ENCODE measurements at regions not wholly inside any gene's neighbourhood (a gene's known extent, or its start where the extent isn't known, plus 50 kb on each side); places are given as distances from the start of the nearest gene placed in this dataset.

DNA sequence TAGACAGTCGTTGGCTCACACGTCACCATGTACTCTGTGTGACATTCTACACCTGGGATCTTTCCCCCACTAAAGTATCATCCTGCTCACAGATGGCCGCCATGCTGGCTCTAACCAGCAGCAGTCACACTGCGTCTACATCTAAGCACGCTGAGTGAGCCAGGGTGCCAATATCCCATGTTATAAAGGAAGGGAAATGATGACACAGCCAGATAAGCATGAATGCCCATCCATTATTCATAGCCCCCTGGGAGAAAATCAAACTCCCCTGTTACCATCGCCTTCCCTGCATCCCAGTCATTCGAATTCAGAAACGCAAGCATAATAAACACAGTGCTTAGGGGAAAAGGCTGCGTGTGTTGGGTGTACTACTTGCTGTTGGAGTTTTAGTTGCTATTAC, 698.2 kb upstream of the AUTS2 start:
- no peaks in the 10 kb centered on the region for H3K4me1 Mint-ChIP-seq (ENCODE audit: unreplicated experiment)
- H3K27me3 Mint-ChIP-seq (ENCODE audit: unreplicated experiment): peaks cover 1% of the 10 kb centered on the region
- H3K4me3 Mint-ChIP-seq (ENCODE audit: unreplicated experiment): no peak overlapping the region
- H3K27ac Mint-ChIP-seq (ENCODE audit: unreplicated experiment): no peak overlapping the region
- TF ChIP-seq, protein P1, sequence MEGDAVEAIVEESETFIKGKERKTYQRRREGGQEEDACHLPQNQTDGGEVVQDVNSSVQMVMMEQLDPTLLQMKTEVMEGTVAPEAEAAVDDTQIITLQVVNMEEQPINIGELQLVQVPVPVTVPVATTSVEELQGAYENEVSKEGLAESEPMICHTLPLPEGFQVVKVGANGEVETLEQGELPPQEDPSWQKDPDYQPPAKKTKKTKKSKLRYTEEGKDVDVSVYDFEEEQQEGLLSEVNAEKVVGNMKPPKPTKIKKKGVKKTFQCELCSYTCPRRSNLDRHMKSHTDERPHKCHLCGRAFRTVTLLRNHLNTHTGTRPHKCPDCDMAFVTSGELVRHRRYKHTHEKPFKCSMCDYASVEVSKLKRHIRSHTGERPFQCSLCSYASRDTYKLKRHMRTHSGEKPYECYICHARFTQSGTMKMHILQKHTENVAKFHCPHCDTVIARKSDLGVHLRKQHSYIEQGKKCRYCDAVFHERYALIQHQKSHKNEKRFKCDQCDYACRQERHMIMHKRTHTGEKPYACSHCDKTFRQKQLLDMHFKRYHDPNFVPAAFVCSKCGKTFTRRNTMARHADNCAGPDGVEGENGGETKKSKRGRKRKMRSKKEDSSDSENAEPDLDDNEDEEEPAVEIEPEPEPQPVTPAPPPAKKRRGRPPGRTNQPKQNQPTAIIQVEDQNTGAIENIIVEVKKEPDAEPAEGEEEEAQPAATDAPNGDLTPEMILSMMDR (IDR thresholded peaks at IDR 0.05; ENCODE audit: unreplicated experiment): no peak
- H3K36me3 Mint-ChIP-seq (ENCODE audit: low read depth, unreplicated experiment): peaks cover 7% of the 10 kb centered on the region
- H3K9me3 Mint-ChIP-seq (ENCODE audit: unreplicated experiment): peaks cover 33% of the 10 kb centered on the region
- DNase-seq (ENCODE audit: low spot score): no peak

DNA sequence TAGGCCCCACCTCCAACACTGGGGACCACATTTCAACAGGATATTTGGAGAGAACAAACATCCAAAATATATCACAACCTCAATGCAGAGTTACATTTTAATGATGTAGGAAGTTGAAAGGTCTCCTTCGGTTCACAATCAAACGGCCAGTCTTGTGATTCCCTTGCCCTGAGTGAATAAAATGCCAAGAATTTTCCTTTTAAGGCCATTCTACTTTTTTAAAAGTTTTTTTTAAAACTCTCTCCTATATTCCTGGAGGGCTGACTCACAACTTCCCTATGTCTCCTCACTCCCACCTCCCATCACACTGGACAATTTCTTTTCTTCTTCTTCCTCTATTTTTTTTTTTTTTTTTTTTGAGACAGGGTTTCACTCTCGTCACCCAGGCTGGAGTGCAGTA, 693.6 kb upstream of the AUTS2 start:
- Mint-ChIP-seq H3K4me1 (ENCODE audit: unreplicated experiment) (no peaks in the 10 kb centered on the region), H3K4me3 (ENCODE audit: unreplicated experiment) (no peak overlapping the region), H3K9me3 (ENCODE audit: unreplicated experiment) (peaks cover 35% of the 10 kb centered on the region), H3K27me3 (ENCODE audit: unreplicated experiment) (peaks cover 4% of the 10 kb centered on the region), H3K27ac (ENCODE audit: unreplicated experiment) (no peak overlapping the region), H3K36me3 (ENCODE audit: low read depth, unreplicated experiment) (peaks cover 4% of the 10 kb centered on the region)
- TF ChIP-seq, protein P1 (IDR thresholded peaks at IDR 0.05; ENCODE audit: unreplicated experiment): no peak
- no peak for DNase-seq (ENCODE audit: low spot score)

DNA sequence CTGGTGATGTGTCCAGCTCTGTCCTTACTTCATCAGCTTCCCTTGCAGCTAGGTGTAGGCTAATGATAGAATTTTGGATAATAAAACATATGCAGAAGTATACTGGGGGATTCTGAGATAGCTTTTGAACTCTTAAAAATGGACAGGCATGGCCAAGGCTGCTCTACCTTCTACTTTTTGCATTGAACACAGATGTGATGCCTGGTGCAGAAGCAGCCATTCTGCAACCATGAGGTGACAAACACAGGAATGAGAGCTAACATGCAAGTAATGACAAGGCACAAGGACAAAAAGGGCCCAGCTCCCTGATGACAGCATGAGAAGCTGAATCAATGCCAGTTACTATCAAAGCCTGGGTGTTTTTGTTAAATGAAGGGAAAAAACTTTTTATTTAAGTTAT, 686.5 kb upstream of the AUTS2 start:
- peaks cover 34% of the 10 kb centered on the region for H3K9me3 Mint-ChIP-seq (ENCODE audit: unreplicated experiment)
- no peak overlapping the region for H3K4me3 Mint-ChIP-seq (ENCODE audit: unreplicated experiment)
- no peak for DNase-seq (ENCODE audit: low spot score)
- peaks cover 4% of the 10 kb centered on the region for H3K27me3 Mint-ChIP-seq (ENCODE audit: unreplicated experiment)
- no peaks in the 10 kb centered on the region for H3K4me1 Mint-ChIP-seq (ENCODE audit: unreplicated experiment)
- H3K36me3 Mint-ChIP-seq (ENCODE audit: low read depth, unreplicated experiment): peaks cover 4% of the 10 kb centered on the region
- TF ChIP-seq, protein P1 (IDR thresholded peaks at IDR 0.05; ENCODE audit: unreplicated experiment): no peak
- no peak overlapping the region for H3K27ac Mint-ChIP-seq (ENCODE audit: unreplicated experiment)

DNA sequence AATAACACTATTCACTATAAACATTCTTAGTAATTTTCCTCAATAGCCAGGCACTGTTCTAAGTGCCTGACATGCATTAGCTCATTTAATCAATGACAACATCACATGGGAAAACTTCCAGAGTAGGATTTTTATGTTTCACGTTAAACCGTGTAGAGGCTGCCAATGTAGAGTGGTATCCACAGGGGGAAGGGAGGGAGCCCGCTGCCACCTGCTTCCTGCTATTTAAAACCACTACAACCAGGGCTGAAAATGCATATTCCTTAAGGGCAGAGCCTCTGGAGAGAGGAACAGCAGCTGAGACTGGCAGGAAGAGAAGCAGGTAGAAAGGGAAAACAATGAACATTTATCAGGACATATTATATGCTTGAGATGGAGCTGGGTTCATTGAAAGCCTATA, 684.3 kb upstream of the AUTS2 start:
- no peak overlapping the region for H3K27ac Mint-ChIP-seq (ENCODE audit: unreplicated experiment)
- H3K36me3 Mint-ChIP-seq (ENCODE audit: low read depth, unreplicated experiment): peaks cover 3% of the 10 kb centered on the region
- H3K9me3 Mint-ChIP-seq (ENCODE audit: unreplicated experiment): peaks cover 41% of the 10 kb centered on the region
- DNase-seq (ENCODE audit: low spot score): no peak
- H3K4me1 Mint-ChIP-seq (ENCODE audit: unreplicated experiment): no peaks in the 10 kb centered on the region
- TF ChIP-seq, protein P1 (IDR thresholded peaks at IDR 0.05; ENCODE audit: unreplicated experiment): no peak
- H3K27me3 Mint-ChIP-seq (ENCODE audit: unreplicated experiment): peaks cover 6% of the 10 kb centered on the region
- H3K4me3 Mint-ChIP-seq (ENCODE audit: unreplicated experiment): no peak overlapping the region

DNA sequence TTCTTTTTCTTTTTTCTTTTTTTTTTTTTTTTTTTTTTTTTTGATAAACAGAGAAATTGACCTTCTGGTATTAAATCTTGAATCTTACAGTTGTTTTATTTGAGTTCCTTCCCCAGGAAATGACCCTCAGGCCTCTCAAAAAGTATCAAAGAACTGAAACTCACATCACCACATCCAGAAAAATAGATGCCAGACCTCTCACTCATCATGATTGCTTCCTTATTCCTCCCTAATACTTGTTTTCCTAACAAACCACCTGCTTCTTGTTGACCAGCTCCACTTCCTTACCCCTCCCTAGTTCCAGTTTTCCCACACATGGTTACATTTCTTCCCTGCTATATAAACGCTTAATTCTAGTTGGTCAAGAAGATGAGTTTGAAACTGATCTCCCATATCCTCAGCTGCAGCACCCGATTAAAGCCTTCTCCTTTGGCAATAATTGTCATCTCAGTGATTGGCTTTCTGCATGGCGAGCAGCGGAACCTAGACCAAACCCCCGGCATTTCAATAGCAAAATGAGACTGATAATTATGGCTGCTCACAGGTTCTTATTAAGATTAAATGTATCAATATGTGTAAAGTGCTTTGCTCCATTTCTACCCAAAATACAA, 681.1 kb upstream of the AUTS2 start:
- no peaks in the 10 kb centered on the region for H3K4me1 Mint-ChIP-seq (ENCODE audit: unreplicated experiment)
- H3K4me3 Mint-ChIP-seq (ENCODE audit: unreplicated experiment): no peak overlapping the region
- TF ChIP-seq, protein P1 (IDR thresholded peaks at IDR 0.05; ENCODE audit: unreplicated experiment): no peak
- H3K36me3 Mint-ChIP-seq (ENCODE audit: low read depth, unreplicated experiment): peaks cover 3% of the 10 kb centered on the region
- peaks cover 47% of the 10 kb centered on the region for H3K9me3 Mint-ChIP-seq (ENCODE audit: unreplicated experiment)
- H3K27ac Mint-ChIP-seq (ENCODE audit: unreplicated experiment): no peak overlapping the region
- no peak for DNase-seq (ENCODE audit: low spot score)
- H3K27me3 Mint-ChIP-seq (ENCODE audit: unreplicated experiment): peaks cover 6% of the 10 kb centered on the region
